ENCODE measurements at regions not wholly inside any gene's neighbourhood (a gene's known extent, or its start where the extent isn't known, plus 50 kb on each side); places are given as distances from the start of the nearest gene placed in this dataset.
"Not testable (repeated sequence)": the region's sequence is repeated elsewhere in the genome, so short reads cannot be mapped to it uniquely, and the experiment has no call there.

- in situ Hi-C loops (cut with HindIII; ENCODE audit: low pct_ligation_motif_present, low pct_unique_long_range_greater_than_20kb, low sequenced_read_pairs): no loop called here
- no peak for DNase-seq
Observed at GRCh38 chr15:96160800-96161199, 169.7 kb upstream of the NR2F2 start.

GRCh38 chr15:96162322-96162721 lies 168.2 kb upstream of the NR2F2 start:
- in situ Hi-C loops (cut with HindIII; ENCODE audit: low pct_ligation_motif_present, low pct_unique_long_range_greater_than_20kb, low sequenced_read_pairs): no loop called here
- DNase-seq: no peak

GRCh38 chr15:96165081-96165480 lies 165.4 kb upstream of the NR2F2 start:
- in situ Hi-C loops (cut with HindIII; ENCODE audit: low pct_ligation_motif_present, low pct_unique_long_range_greater_than_20kb, low sequenced_read_pairs): no loop called here
- DNase-seq: no peak

GRCh38 chr15:96165775-96166174 lies 164.7 kb upstream of the NR2F2 start:
- in situ Hi-C loops (cut with HindIII; ENCODE audit: low pct_ligation_motif_present, low pct_unique_long_range_greater_than_20kb, low sequenced_read_pairs): no loop called here

GRCh38 chr15:96166223-96167200 lies 164.0 kb upstream of the NR2F2 start:
- in situ Hi-C loops (cut with HindIII; ENCODE audit: low pct_ligation_motif_present, low pct_unique_long_range_greater_than_20kb, low sequenced_read_pairs): no loop called here
- no peak for DNase-seq

More at GRCh38 chr15:96165775-96166174, 164.7 kb upstream of the NR2F2 start:
- no peak for DNase-seq

GRCh38 chr15:96170616-96170978 lies 159.9 kb upstream of the NR2F2 start:
- in situ Hi-C loops (cut with HindIII; ENCODE audit: low pct_ligation_motif_present, low pct_unique_long_range_greater_than_20kb, low sequenced_read_pairs): not testable (repeated sequence)

GRCh38 chr15:96170979-96171739 lies 159.3 kb upstream of the NR2F2 start:
- in situ Hi-C loops (cut with HindIII; ENCODE audit: low pct_ligation_motif_present, low pct_unique_long_range_greater_than_20kb, low sequenced_read_pairs): no loop called here
- peak; percentile 77 for DNase-seq

More at GRCh38 chr15:96170616-96170978, 159.9 kb upstream of the NR2F2 start:
- DNase-seq: not testable (repeated sequence)

- in situ Hi-C loops (cut with HindIII; ENCODE audit: low pct_ligation_motif_present, low pct_unique_long_range_greater_than_20kb, low sequenced_read_pairs): no loop called here
- peak; percentile 23 for DNase-seq
Observed at GRCh38 chr15:96171853-96172296, 158.6 kb upstream of the NR2F2 start.

GRCh38 chr15:96172417-96172816 lies 158.1 kb upstream of the NR2F2 start:
- in situ Hi-C loops (cut with HindIII; ENCODE audit: low pct_ligation_motif_present, low pct_unique_long_range_greater_than_20kb, low sequenced_read_pairs): no loop called here

GRCh38 chr15:96176831-96177230 lies 153.7 kb upstream of the NR2F2 start:
- in situ Hi-C loops (cut with HindIII; ENCODE audit: low pct_ligation_motif_present, low pct_unique_long_range_greater_than_20kb, low sequenced_read_pairs): no loop called here

More at GRCh38 chr15:96172417-96172816, 158.1 kb upstream of the NR2F2 start:
- no peak for DNase-seq

GRCh38 chr15:96177279-96177678 lies 153.2 kb upstream of the NR2F2 start:
- DNase-seq: no peak
- in situ Hi-C loops (cut with HindIII; ENCODE audit: low pct_ligation_motif_present, low pct_unique_long_range_greater_than_20kb, low sequenced_read_pairs): no loop called here

More at GRCh38 chr15:96176831-96177230, 153.7 kb upstream of the NR2F2 start:
- DNase-seq: no peak

- no peak for DNase-seq
- in situ Hi-C loops (cut with HindIII; ENCODE audit: low pct_ligation_motif_present, low pct_unique_long_range_greater_than_20kb, low sequenced_read_pairs): no loop called here
Observed at GRCh38 chr15:96180087-96180748, 150.3 kb upstream of the NR2F2 start.

- in situ Hi-C loops (cut with HindIII; ENCODE audit: low pct_ligation_motif_present, low pct_unique_long_range_greater_than_20kb, low sequenced_read_pairs): no loop called here
- DNase-seq: no peak
Observed at GRCh38 chr15:96181217-96181616, 149.3 kb upstream of the NR2F2 start.

- no peak for DNase-seq
- in situ Hi-C loops (cut with HindIII; ENCODE audit: low pct_ligation_motif_present, low pct_unique_long_range_greater_than_20kb, low sequenced_read_pairs): no loop called here
Observed at GRCh38 chr15:96181873-96182301, 148.6 kb upstream of the NR2F2 start.

- in situ Hi-C loops (cut with HindIII; ENCODE audit: low pct_ligation_motif_present, low pct_unique_long_range_greater_than_20kb, low sequenced_read_pairs): no loop called here
- DNase-seq: no peak
Observed at GRCh38 chr15:96182736-96183513, 147.6 kb upstream of the NR2F2 start.

GRCh38 chr15:96183514-96183850 lies 147.0 kb upstream of the NR2F2 start:
- DNase-seq: no peak
- in situ Hi-C loops (cut with HindIII; ENCODE audit: low pct_ligation_motif_present, low pct_unique_long_range_greater_than_20kb, low sequenced_read_pairs): no loop called here

- in situ Hi-C loops (cut with HindIII; ENCODE audit: low pct_ligation_motif_present, low pct_unique_long_range_greater_than_20kb, low sequenced_read_pairs): no loop called here
- DNase-seq: no peak
Observed at GRCh38 chr15:96183867-96184266, 146.6 kb upstream of the NR2F2 start.

- no peak for DNase-seq
- in situ Hi-C loops (cut with HindIII; ENCODE audit: low pct_ligation_motif_present, low pct_unique_long_range_greater_than_20kb, low sequenced_read_pairs): no loop called here
Observed at GRCh38 chr15:96184297-96184696, 146.2 kb upstream of the NR2F2 start.

All from ACHN (cell line).